ENCODE measurements at regions not wholly inside any gene's neighbourhood (a gene's known extent, or its start where the extent isn't known, plus 50 kb on each side); places are given as distances from the start of the nearest gene placed in this dataset.
A peak's percentile ranks its signal among the peaks of the same experiment; 100 is the strongest.

DNA sequence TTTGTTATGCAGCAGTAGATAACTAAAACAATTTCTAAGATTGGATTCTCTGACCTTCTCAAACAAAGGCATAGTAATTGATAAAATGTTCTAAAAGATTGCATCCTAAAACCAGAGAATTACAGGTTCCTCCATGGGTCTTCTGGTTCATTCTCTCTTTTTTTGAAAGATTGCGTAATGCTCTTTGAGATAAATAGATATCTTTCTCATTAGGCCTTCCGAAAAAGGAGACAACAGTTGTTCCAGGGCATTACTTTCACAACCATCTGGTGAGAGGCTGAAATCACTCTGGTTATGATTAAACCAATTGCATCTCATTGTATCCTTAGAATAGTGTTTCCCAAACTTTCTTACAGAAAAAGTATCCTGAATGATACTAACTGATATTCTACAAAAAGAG is 174.7 kb upstream of the NREP start:
- no peak overlapping the region for H3K4me3 ChIP-seq (ENCODE audit: low read depth, low read length)
- TF ChIP-seq MYC (IDR thresholded peaks at IDR 0.05; ENCODE audit: low read depth, low read length) = no peak
- TF ChIP-seq, protein P1, sequence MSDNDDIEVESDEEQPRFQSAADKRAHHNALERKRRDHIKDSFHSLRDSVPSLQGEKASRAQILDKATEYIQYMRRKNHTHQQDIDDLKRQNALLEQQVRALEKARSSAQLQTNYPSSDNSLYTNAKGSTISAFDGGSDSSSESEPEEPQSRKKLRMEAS (IDR thresholded peaks at IDR 0.05; ENCODE audit: low read depth, low read length) = no peak
- TF ChIP-seq, protein P2, sequence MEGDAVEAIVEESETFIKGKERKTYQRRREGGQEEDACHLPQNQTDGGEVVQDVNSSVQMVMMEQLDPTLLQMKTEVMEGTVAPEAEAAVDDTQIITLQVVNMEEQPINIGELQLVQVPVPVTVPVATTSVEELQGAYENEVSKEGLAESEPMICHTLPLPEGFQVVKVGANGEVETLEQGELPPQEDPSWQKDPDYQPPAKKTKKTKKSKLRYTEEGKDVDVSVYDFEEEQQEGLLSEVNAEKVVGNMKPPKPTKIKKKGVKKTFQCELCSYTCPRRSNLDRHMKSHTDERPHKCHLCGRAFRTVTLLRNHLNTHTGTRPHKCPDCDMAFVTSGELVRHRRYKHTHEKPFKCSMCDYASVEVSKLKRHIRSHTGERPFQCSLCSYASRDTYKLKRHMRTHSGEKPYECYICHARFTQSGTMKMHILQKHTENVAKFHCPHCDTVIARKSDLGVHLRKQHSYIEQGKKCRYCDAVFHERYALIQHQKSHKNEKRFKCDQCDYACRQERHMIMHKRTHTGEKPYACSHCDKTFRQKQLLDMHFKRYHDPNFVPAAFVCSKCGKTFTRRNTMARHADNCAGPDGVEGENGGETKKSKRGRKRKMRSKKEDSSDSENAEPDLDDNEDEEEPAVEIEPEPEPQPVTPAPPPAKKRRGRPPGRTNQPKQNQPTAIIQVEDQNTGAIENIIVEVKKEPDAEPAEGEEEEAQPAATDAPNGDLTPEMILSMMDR (IDR thresholded peaks at IDR 0.05; ENCODE audit: low read depth, low read length) = no peak
- TF ChIP-seq POLR2A (IDR thresholded peaks at IDR 0.05; ENCODE audit: extremely low read depth, insufficient read length) = no peak
- DNase-seq (ENCODE audit: low read depth) = no peak

DNA sequence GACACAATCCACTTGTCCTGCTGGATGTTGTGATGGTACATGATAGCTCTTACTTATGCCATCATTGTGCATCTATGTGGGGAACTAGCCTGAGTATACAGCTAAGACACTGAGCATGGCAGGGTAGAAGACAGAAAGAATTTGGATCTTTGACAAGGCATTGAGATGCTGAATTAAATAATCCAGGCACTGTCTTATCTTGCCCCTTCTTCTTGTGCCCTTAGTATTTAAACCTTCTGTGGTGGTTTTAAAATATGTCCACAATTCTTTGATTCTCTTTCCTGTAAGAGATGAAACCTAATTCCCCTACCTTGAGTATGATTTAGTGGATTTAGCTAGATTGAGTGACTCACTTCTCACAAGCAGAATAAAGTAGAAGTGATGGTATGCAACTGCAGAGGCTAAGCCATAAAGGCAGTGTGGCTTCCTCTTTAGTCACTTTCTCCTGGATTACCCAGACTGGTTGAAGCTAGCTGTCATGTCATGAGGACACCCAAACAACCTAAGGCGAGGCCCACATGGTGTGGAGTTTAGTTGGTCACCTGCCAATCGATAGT is 174.0 kb upstream of the NREP start:
- H3K4me3 ChIP-seq (ENCODE audit: low read depth, low read length) = no peak overlapping the region
- TF ChIP-seq, protein P2 (IDR thresholded peaks at IDR 0.05; ENCODE audit: low read depth, low read length) = no peak
- TF ChIP-seq, protein P1 (IDR thresholded peaks at IDR 0.05; ENCODE audit: low read depth, low read length) = 0 out of 2 replicates have a peak, but pooled peaks have one; percentile 15
- TF ChIP-seq MYC (IDR thresholded peaks at IDR 0.05; ENCODE audit: low read depth, low read length) = no peak
- DNase-seq (ENCODE audit: low read depth) = peak; percentile 63

DNA sequence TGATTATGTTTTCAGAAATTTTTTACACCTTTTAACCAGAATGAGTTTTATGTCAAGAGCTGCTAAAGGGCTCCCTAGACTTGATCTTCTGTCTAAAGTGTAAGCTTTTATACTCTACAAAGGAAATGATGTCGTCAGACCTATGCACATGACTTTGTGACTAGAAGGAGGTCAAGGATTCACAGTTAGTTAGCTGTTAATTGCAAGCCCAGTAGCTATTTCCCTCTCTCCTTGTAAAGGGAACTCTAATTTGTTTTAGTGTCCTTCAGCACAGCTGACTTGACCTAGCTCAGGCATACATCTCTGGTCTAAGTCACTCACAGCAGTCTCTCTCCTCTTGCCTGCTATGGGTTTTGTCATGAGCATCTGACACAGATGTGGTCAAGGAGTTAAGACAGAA is 173.5 kb upstream of the NREP start:
- TF ChIP-seq, protein P2 (IDR thresholded peaks at IDR 0.05; ENCODE audit: low read depth, low read length) = no peak
- TF ChIP-seq, protein P1 (IDR thresholded peaks at IDR 0.05; ENCODE audit: low read depth, low read length) = peak; percentile 11; the same call in 1 of the 2 replicates
- H3K4me3 ChIP-seq (ENCODE audit: low read depth, low read length) = no peak overlapping the region
- peak; percentile 64 for DNase-seq (ENCODE audit: low read depth)

DNA sequence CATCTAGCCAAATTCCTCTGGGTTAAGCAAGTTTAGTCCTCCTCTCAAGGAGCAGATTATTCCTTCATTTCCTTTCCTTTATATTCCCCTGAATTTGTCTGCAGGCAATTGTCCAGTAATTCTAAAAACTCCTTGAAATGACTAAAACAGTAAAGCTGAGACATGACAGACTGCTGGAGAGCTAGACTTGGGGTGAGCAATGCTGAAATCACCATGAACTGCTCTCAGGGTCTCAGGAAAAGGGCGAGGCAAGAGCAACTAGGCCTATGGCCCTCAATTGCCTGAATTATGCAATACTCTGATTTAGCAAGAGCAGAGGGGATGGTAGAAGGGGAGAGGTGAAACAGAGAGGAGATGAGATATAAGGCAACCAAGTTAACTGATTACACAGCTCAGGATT is 172.9 kb upstream of the NREP start:
- TF ChIP-seq POLR2A (IDR thresholded peaks at IDR 0.05; ENCODE audit: extremely low read depth, insufficient read length) (no peak), MYC (IDR thresholded peaks at IDR 0.05; ENCODE audit: low read depth, low read length) (no peak)
- TF ChIP-seq, protein P2 (IDR thresholded peaks at IDR 0.05; ENCODE audit: low read depth, low read length) = no peak
- TF ChIP-seq, protein P1 (IDR thresholded peaks at IDR 0.05; ENCODE audit: low read depth, low read length) = no peak
- DNase-seq (ENCODE audit: low read depth) = peak; percentile 85

DNA sequence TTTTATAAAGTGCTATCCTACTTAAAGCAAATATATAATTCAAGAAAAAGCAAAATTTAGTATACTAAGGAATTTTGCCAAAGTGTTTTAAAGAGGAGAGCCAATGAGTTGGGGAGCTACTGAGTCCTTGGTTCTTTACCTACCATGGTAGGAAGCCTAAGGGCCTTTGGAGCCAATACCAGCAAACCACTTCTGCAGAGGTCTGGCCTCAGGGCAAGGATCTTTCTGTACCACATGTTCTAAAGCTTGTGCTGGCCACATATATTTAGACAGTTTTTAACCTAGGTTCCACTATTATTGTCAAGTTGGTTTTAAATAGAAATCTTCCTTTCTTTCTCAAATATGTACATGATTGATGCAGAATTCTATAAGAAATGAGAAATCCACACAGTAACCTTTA is 172.3 kb upstream of the NREP start:
- TF ChIP-seq POLR2A (IDR thresholded peaks at IDR 0.05; ENCODE audit: extremely low read depth, insufficient read length) (no peak), MYC (IDR thresholded peaks at IDR 0.05; ENCODE audit: low read depth, low read length) (no peak)
- TF ChIP-seq, protein P1 (IDR thresholded peaks at IDR 0.05; ENCODE audit: low read depth, low read length) = no peak
- TF ChIP-seq, protein P2 (IDR thresholded peaks at IDR 0.05; ENCODE audit: low read depth, low read length) = no peak
- no peak overlapping the region for H3K4me3 ChIP-seq (ENCODE audit: low read depth, low read length)
- no peak for DNase-seq (ENCODE audit: low read depth)

More for the DNA sequence above, 172.9 kb upstream of the NREP start:
- no peak overlapping the region for H3K4me3 ChIP-seq (ENCODE audit: low read depth, low read length)
